Neutrophil (primary cell): ENCODE measurements at regions not wholly inside any gene's neighbourhood (a gene's known extent, or its start where the extent isn't known, plus 50 kb on each side); places are given as distances from the start of the nearest gene placed in this dataset.

Experiments used
- H3K27ac ChIP-seq: fragments of 200-600 bp; sonication (generic); 2 replicates; pipeline ENCODE4 v1.5.1; 2016; ENCODE audit warnings: mild to moderate bottlenecking, moderate library complexity
- H3K27me3 ChIP-seq: fragments of 200-600 bp; sonication (generic); 2 replicates; pipeline ENCODE4 v1.6.0; 2016; ENCODE audit warnings: mild to moderate bottlenecking
- H3K36me3 ChIP-seq: fragments of 200-600 bp; sonication (generic); 2 replicates; pipeline ENCODE4 v1.5.1; 2017
- H3K4me1 ChIP-seq, 2 experiments: fragments of 200-600 bp in 1 of 2; sonication (generic) in 1 of 2; 1 replicate in 1 of 2; 2 replicates in 1 of 2; pipeline versions ENCODE4 v1.5.1 to v1.6.1; 2013 to 2016; ENCODE audit warnings: low read depth in 1 of 2, low read length in 1 of 2, mild to moderate bottlenecking in 1 of 2, moderate library complexity in 1 of 2; ENCODE audit not compliant: control insufficient read depth in 1 of 2, insufficient read depth in 1 of 2
- H3K4me3 ChIP-seq, 2 experiments: fragments of 200-600 bp in 1 of 2; sonication (generic) in 1 of 2; 1 replicate in 1 of 2; 2 replicates in 1 of 2; pipeline ENCODE4 v1.5.1; 2013 to 2016; ENCODE audit warnings: low read depth in 1 of 2, low read length in 1 of 2, mild to moderate bottlenecking in 1 of 2, moderate library complexity in 1 of 2
- H3K9me3 ChIP-seq: fragments of 200-600 bp; sonication (generic); 2 replicates; pipeline ENCODE4 v1.5.1; 2016
- TF ChIP-seq, protein P1 (sequence below): fragments of 200-600 bp; sonication (generic); IDR thresholded peaks from 2 replicates; pipeline ENCODE4 v1.5.1; 2016; ENCODE audit warnings: antibody characterized with exemption

DNA sequence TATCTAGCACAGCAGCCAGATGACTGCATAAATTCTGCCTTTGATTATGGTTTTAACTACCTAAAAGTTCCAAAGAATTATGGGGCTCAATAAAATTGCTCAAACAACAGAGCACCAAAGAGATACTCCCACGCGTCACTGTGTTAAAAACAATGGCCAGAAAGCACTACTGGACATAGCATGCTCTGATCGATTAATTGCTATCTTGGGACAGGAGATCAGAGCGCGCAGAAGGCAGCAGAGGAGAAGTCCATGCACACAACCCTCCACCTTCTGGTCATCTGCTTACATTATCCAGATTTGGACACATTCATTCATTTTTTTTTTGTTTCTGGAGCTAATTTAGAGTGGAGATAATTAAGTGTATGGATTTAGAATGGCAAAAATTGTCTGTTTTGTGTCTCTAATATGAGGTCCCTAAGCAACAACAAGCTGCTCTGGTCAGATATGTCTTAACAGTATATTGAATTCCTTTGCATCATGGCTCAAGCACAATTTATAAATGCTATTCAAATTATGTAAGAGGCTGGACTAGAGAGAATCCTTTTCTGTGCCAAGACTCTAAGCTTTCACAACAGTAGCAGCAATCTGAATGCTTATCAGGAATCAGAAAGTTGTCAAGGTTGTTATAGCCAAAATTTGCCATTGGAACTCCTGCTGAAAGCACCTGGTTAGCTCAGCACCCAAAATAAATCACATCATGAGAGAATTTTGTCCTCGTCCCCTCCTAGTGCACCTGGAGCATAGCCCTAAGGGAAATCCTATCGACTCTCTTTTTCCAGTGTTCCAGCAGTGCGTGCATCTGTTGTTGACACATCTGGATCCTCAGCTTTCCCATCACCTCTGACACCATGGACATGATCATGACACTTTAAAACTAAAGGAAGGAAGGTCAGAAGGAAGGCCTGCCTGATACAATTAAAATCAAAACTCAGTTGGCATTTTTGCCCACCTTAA, 98.6 kb upstream of the HMHB1 start:
- no peak overlapping the region for H3K27ac ChIP-seq
- no peak overlapping the region for H3K4me3 ChIP-seq
- no peaks in the 10 kb centered on the region for H3K9me3 ChIP-seq
- TF ChIP-seq, protein P1, sequence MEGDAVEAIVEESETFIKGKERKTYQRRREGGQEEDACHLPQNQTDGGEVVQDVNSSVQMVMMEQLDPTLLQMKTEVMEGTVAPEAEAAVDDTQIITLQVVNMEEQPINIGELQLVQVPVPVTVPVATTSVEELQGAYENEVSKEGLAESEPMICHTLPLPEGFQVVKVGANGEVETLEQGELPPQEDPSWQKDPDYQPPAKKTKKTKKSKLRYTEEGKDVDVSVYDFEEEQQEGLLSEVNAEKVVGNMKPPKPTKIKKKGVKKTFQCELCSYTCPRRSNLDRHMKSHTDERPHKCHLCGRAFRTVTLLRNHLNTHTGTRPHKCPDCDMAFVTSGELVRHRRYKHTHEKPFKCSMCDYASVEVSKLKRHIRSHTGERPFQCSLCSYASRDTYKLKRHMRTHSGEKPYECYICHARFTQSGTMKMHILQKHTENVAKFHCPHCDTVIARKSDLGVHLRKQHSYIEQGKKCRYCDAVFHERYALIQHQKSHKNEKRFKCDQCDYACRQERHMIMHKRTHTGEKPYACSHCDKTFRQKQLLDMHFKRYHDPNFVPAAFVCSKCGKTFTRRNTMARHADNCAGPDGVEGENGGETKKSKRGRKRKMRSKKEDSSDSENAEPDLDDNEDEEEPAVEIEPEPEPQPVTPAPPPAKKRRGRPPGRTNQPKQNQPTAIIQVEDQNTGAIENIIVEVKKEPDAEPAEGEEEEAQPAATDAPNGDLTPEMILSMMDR: no peak
- H3K27me3 ChIP-seq: no peaks in the 10 kb centered on the region
- H3K36me3 ChIP-seq: no peaks in the 10 kb centered on the region
- H3K4me1 ChIP-seq: no peaks in the 10 kb centered on the region

DNA sequence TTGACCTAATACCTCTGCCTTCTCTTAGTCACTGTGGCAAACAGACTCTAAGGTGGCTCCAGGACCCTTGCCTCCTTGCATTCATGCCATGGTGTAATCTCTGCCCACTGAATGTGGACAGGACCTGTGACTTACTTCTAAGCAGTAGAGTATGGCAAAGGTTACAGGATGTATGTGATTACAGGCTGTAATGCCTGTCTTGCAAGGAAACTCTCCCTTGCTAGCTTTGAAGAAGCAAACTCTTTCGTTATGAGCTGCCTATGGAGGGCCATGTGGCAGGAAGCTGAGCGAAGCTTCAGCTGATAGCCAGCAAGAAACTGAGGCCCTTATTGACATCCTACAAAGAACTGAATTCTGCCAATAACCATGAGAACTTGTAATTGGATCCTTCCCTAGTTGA, 103.3 kb upstream of the HMHB1 start:
- H3K27ac ChIP-seq: no peak overlapping the region
- TF ChIP-seq, protein P1: no peak
- no peaks in the 10 kb centered on the region for H3K27me3 ChIP-seq
- H3K4me3 ChIP-seq: no peak overlapping the region
- no peaks in the 10 kb centered on the region for H3K9me3 ChIP-seq
- H3K36me3 ChIP-seq: no peaks in the 10 kb centered on the region
- no peaks in the 10 kb centered on the region for H3K4me1 ChIP-seq

DNA sequence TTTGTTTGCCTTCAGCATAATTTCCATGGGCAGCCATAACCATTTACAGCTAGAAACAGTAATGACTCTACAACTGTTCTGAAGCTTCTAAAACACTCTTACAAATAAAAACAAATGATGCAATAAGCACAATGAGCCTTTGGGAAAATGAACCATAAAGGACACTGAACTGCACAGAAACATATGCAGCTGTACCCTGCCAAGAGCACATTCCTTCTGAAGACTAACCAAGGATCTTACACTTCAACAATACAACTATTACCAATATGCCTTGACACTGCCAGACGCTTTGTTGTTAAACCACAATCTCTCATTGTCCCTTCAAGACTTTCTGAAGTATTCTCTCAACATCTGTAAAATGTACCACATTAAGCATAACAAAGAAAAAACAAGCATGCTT, 104.2 kb upstream of the HMHB1 start:
- TF ChIP-seq, protein P1: no peak
- Histone ChIP-seq H3K4me3 (no peak overlapping the region), H3K27me3 (no peaks in the 10 kb centered on the region), H3K36me3 (no peaks in the 10 kb centered on the region), H3K9me3 (no peaks in the 10 kb centered on the region), H3K27ac (no peak overlapping the region), H3K4me1 (no peaks in the 10 kb centered on the region)

DNA sequence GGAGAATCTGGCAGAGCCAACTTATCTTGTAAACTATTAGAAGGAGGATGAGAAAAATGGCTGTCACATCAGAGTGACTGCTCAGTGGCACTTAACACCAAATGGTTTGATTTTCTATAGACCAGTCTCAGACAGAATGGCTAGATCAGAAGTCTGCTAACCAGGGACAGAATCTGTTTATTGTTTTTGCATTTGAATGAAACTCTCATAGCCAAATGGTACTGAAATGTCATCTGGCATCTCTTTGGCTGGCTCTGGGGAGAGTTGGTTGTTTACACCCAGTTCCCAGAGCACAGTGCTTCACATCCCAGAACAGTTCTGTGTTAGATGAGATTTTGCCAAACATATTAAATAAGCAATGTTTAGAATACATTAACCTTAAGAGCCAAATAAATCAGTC, 106.6 kb upstream of the HMHB1 start:
- TF ChIP-seq, protein P1: no peak
- H3K4me1 ChIP-seq: no peaks in the 10 kb centered on the region
- no peak overlapping the region for H3K27ac ChIP-seq

DNA sequence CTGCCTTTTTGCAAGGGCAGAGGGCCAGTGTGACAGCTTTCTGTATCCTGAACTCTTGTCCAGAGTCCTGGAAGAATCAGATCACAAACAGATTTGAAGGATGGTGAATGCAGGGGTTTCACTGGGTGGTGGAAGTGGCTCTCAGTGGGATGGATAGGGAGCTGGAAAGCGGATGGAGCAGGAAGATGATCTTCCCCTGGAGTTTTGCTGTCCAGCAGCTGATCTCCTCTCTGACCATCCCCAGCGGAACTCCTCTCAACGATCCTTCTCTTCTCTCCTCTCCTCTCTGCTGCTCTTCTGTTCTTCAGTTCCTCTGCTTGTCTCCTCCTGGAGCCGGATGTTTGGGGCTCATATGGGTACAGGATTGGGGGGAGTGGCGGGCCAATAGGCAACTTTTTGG, 108.3 kb upstream of the HMHB1 start:
- no peak overlapping the region for H3K27ac ChIP-seq
- no peak overlapping the region for H3K4me3 ChIP-seq
- no peaks in the 10 kb centered on the region for H3K4me1 ChIP-seq
- no peaks in the 10 kb centered on the region for H3K9me3 ChIP-seq
- TF ChIP-seq, protein P1: no peak
- no peaks in the 10 kb centered on the region for H3K36me3 ChIP-seq
- H3K27me3 ChIP-seq: no peaks in the 10 kb centered on the region

More for the DNA sequence above, 106.6 kb upstream of the HMHB1 start:
- no peaks in the 10 kb centered on the region for H3K9me3 ChIP-seq
- H3K4me3 ChIP-seq: no peak overlapping the region
- no peaks in the 10 kb centered on the region for H3K36me3 ChIP-seq
- H3K27me3 ChIP-seq: no peaks in the 10 kb centered on the region
